ENCODE measurements at regions not wholly inside any gene's neighbourhood (a gene's known extent, or its start where the extent isn't known, plus 50 kb on each side); places are given as distances from the start of the nearest gene placed in this dataset.

DNA sequence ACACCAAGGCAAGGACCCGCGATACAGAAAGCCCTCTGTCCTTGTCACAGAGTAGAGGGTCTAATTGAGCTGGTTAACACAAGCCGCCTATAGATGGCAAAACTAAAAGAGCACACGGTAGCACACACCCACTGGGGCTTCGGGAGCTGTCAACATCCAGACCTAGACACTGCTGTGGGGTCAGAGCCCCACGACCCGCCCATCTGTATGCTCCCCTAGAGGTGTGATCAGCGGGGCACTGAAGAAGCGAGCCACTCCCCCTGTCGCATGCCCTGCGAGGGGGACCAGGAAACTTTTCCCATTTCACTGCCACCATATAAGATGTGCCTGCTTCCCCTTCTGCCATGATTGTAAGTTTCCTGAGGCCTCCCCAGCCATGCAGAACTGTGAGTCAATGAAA, 1255.8 kb upstream of the CDH8 start:
- Mint-ChIP-seq H3K36me3 (ENCODE audit: low read depth) (no peaks in the 10 kb centered on the region), H3K27ac (no peak overlapping the region), H3K4me3 (no peak overlapping the region), H3K27me3 (no peaks in the 10 kb centered on the region), H3K9me3 (peaks cover 3% of the 10 kb centered on the region), H3K4me1 (ENCODE audit: low read depth) (no peaks in the 10 kb centered on the region)
- H3K27ac ChIP-seq (ENCODE audit: low read depth in 1 of 2, low read length in 2 of 2) = no peak overlapping the region
- CTCF ChIA-PET = no interaction called here
- H3K9me3 ChIP-seq (ENCODE audit: control insufficient read depth in 1 of 2, insufficient read depth in 1 of 2, low read length in 2 of 2) = peaks cover 5 to 19% of the 10 kb centered on the region in 2 experiments
- POLR2A ChIA-PET = no interaction called here
- DNase-seq (no peak), ATAC-seq (ENCODE audit: poor library complexity) (no peak)
- no peaks in the 10 kb centered on the region for H3K27me3 ChIP-seq (ENCODE audit: control insufficient read depth in 1 of 2, insufficient read depth in 2 of 2, low read length in 2 of 2)
- no peaks in the 10 kb centered on the region for H3K36me3 ChIP-seq (ENCODE audit: insufficient read depth, low read length)
- no peaks in the 10 kb centered on the region for H3K4me1 ChIP-seq (ENCODE audit: insufficient read depth, low read length)
- intact Hi-C loops (cut with DNase I, micrococcal nuclease) = no loop called here
- TF ChIP-seq, protein P1, sequence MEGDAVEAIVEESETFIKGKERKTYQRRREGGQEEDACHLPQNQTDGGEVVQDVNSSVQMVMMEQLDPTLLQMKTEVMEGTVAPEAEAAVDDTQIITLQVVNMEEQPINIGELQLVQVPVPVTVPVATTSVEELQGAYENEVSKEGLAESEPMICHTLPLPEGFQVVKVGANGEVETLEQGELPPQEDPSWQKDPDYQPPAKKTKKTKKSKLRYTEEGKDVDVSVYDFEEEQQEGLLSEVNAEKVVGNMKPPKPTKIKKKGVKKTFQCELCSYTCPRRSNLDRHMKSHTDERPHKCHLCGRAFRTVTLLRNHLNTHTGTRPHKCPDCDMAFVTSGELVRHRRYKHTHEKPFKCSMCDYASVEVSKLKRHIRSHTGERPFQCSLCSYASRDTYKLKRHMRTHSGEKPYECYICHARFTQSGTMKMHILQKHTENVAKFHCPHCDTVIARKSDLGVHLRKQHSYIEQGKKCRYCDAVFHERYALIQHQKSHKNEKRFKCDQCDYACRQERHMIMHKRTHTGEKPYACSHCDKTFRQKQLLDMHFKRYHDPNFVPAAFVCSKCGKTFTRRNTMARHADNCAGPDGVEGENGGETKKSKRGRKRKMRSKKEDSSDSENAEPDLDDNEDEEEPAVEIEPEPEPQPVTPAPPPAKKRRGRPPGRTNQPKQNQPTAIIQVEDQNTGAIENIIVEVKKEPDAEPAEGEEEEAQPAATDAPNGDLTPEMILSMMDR (IDR thresholded peaks at IDR 0.05) = no peak
- no peak overlapping the region for H3K4me3 ChIP-seq (ENCODE audit: low read length)

DNA sequence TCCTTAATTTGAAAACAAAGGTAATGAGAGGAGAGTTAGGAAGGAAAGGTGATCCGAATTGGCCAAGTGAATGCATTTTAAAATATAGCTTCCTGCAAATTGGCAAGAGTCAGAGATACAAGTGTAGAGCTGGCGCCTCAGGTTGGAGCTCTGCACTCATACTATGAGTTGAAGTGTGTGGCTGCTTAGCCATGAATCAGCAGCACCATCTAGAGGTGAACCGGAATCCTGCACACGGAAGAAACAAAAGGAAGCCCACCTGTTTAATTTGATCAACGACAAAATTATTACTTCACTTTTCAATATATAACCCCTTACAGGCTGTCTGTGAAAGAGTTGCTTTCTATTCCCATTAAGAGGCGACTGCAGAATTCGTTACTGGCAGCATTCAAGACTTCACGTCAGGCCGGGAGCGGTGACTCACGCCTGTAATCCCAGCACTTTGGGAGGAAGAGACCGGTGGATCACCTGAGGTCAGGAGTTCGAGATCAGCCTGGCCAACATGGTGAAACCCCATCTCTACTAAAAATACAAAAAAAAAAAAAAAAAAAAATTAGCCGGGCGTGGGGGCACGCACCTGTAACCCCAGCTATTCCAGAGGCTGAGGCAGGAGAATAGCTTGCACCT, 1253.7 kb upstream of the CDH8 start:
- H3K4me1 ChIP-seq (ENCODE audit: insufficient read depth, low read length) = no peaks in the 10 kb centered on the region
- Mint-ChIP-seq H3K36me3 (ENCODE audit: low read depth) (no peaks in the 10 kb centered on the region), H3K27ac (no peak overlapping the region), H3K4me3 (no peak overlapping the region), H3K27me3 (no peaks in the 10 kb centered on the region), H3K9me3 (peaks cover 3% of the 10 kb centered on the region), H3K4me1 (ENCODE audit: low read depth) (no peaks in the 10 kb centered on the region)
- ChIA-PET POLR2A (no interaction called here), CTCF (no interaction called here)
- intact Hi-C loops (cut with DNase I, micrococcal nuclease) = no loop called here
- TF ChIP-seq, protein P1 (IDR thresholded peaks at IDR 0.05) = no peak
- no peak for ATAC-seq (ENCODE audit: poor library complexity)
- no peak overlapping the region for H3K27ac ChIP-seq (ENCODE audit: low read depth in 1 of 2, low read length in 2 of 2)
- H3K27me3 ChIP-seq (ENCODE audit: control insufficient read depth in 1 of 2, insufficient read depth in 2 of 2, low read length in 2 of 2) = no peaks in the 10 kb centered on the region
- H3K36me3 ChIP-seq (ENCODE audit: insufficient read depth, low read length) = no peaks in the 10 kb centered on the region
- peaks cover 5 to 22% of the 10 kb centered on the region in 2 experiments for H3K9me3 ChIP-seq (ENCODE audit: control insufficient read depth in 1 of 2, insufficient read depth in 1 of 2, low read length in 2 of 2)
- DNase-seq = no peak
- H3K4me3 ChIP-seq (ENCODE audit: low read length) = no peak overlapping the region

DNA sequence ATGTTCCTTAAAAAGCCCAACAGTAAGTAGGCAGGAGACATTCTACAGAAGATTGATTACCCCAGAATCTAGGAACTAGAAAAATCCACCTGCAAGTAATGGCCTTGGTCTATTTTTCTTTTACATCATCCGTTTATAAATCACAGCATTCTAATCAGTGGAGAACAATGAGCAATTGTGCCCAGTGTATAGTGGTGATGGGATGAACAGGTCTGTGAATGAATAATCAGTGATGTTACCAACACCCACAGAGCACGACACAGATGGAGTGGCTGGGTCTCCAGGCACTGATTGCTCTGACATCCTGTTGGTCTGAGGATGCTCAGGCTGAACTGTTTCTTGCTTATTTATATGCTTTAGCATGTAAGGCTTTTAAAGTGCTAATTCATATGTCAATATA, 1251.2 kb upstream of the CDH8 start:
- Histone ChIP-seq H3K27me3 (ENCODE audit: control insufficient read depth in 1 of 2, insufficient read depth in 2 of 2, low read length in 2 of 2) (no peaks in the 10 kb centered on the region), H3K36me3 (ENCODE audit: insufficient read depth, low read length) (no peaks in the 10 kb centered on the region), H3K27ac (ENCODE audit: low read depth in 1 of 2, low read length in 2 of 2) (no peak overlapping the region), H3K9me3 (ENCODE audit: control insufficient read depth in 1 of 2, insufficient read depth in 1 of 2, low read length in 2 of 2) (peaks cover 11 to 22% of the 10 kb centered on the region in 2 experiments), H3K4me1 (ENCODE audit: insufficient read depth, low read length) (no peaks in the 10 kb centered on the region), H3K4me3 (ENCODE audit: low read length) (no peak overlapping the region)
- Mint-ChIP-seq H3K27me3 (no peaks in the 10 kb centered on the region), H3K36me3 (ENCODE audit: low read depth) (no peaks in the 10 kb centered on the region), H3K4me3 (no peak overlapping the region), H3K4me1 (ENCODE audit: low read depth) (no peaks in the 10 kb centered on the region), H3K9me3 (peaks cover 3% of the 10 kb centered on the region), H3K27ac (no peak overlapping the region)
- intact Hi-C loops (cut with DNase I, micrococcal nuclease) = no loop called here
- TF ChIP-seq, protein P1 (IDR thresholded peaks at IDR 0.05) = no peak
- ATAC-seq (ENCODE audit: poor library complexity) (no peak), DNase-seq (no peak)
- CTCF ChIA-PET = no interaction called here
- POLR2A ChIA-PET = no interaction called here

Data from CD4-positive, alpha-beta T cell (primary cell).